ENCODE measurements at regions not wholly inside any gene's neighbourhood (a gene's known extent, or its start where the extent isn't known, plus 50 kb on each side); places are given as distances from the start of the nearest gene placed in this dataset.

DNA sequence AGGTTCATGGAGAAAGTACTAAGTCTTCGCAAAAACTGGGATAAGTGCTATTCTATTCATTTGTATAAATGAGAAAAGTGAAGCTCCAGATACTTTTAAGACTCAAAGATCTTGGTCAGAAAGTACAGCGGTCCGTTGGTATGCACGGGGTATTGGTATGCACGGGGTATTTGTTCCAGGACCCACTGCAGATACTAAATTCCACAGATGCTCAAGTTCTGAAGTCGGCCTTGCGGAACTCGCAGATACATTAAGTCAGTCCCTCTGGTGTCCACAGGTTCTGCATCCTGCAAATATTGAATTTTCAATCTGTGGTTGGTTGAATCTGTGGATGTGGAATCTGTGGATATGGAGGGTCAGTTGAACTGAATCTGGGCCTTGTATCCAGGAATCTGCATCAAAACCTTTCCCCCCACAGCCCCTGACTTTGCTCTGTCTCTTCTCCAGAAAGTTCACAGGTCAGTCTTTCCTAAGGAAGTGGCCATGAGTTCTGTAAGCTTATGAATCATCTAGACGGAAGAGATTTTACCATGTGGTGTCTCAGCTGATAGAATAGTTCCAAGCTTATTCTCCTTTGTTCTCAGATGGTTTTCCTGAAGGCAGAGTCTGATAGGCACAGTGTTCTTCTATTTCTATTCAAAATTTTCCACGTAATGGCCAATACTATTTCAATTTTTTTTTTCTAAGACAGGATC is 274.7 kb downstream of the NEDD1 start:
- TF ChIP-seq EZH2 (IDR thresholded peaks at IDR 0.05) = no peak
- TF ChIP-seq POLR2A (IDR thresholded peaks at IDR 0.05; ENCODE audit: borderline replicate concordance, extremely low read depth, insufficient read depth, insufficient read length) = no peak
- TF ChIP-seq CTCF (IDR thresholded peaks at IDR 0.05 in 2 of 3, conservative IDR thresholded peaks at IDR 0.05 in 1 of 3; ENCODE audit: borderline replicate concordance in 1 of 3, insufficient read depth in 1 of 3, low read depth in 2 of 3, low read length in 2 of 3) = no peak

All from HCT116 (cell line).